SK-N-SH (cell line): ENCODE measurements at regions not wholly inside any gene's neighbourhood (a gene's known extent, or its start where the extent isn't known, plus 50 kb on each side); places are given as distances from the start of the nearest gene placed in this dataset.

Source experiments
- CTCF ChIA-PET: fragments of 300-600, 350-600 bp; formaldehyde crosslinking; extraction: SDS; loops from one replicate; lab custom pipeline; 2021; lab: Yijun Ruan, JAX
- POLR2A ChIA-PET: fragments of 350-600 bp; sonication (Branson Sonifier 250); formaldehyde crosslinking; extraction: SDS; loops from one replicate; lab custom pipeline; 2020; ENCODE audit warnings: antibody characterized with exemption, inconsistent platforms; lab: Yijun Ruan, JAX
- DNase-seq: peaks from one replicate; pipeline ENCODE4 v3.0.0; 2012
- H2AFZ ChIP-seq: fragments of 200-600 bp; sonication (generic); 2 replicates; pipeline ENCODE4 v1.8.1; 2016; ENCODE audit warnings: antibody characterized with exemption, mild to moderate bottlenecking, low read depth
- H3F3A ChIP-seq: fragments of 200-600 bp; sonication (generic); replicated peaks from 2 replicates; pipeline ENCODE3; 2016; ENCODE audit warnings: antibody characterized with exemption, mild to moderate bottlenecking; ENCODE audit not compliant: insufficient read depth
- H3K27ac ChIP-seq, 2 experiments: fragments of 200-500 bp in 1 of 2; fragments of 200-600 bp in 1 of 2; sonication (Bioruptor generic) in 1 of 2; sonication (generic), shearing (Covaris generic) in 1 of 2; 2 replicates each; pipeline versions ENCODE4 v1.5.1 to v1.6.1; 2014 to 2016; ENCODE audit warnings: low read depth in 2 of 2, inconsistent platforms in 1 of 2, low read length in 1 of 2, mild to moderate bottlenecking in 1 of 2, mixed read lengths in 1 of 2
- H3K27me3 ChIP-seq: fragments of 200-600 bp; sonication (generic), shearing (Covaris generic); 2 replicates; pipeline ENCODE4 v1.6.1; 2016; ENCODE audit warnings: mixed run types; ENCODE audit not compliant: insufficient read depth
- H3K36me3 ChIP-seq, 2 experiments: fragments of 200-500 bp in 1 of 2; fragments of 200-600 bp in 1 of 2; sonication (Bioruptor generic) in 1 of 2; sonication (generic) in 1 of 2; replicated peaks in 1 of 2; 2 replicates each; pipeline versions ENCODE3 to v1.5.1; 2014 to 2016; ENCODE audit warnings: low read length in 1 of 2, mild to moderate bottlenecking in 1 of 2; ENCODE audit not compliant: insufficient read depth in 2 of 2, control insufficient read depth in 1 of 2
- H3K4me1 ChIP-seq, 2 experiments: fragments of 200-500 bp in 1 of 2; fragments of 200-600 bp in 1 of 2; sonication (Bioruptor generic) in 1 of 2; sonication (generic), shearing (Covaris generic) in 1 of 2; 2 replicates each; pipeline versions ENCODE4 v1.5.1 to v1.6.1; 2014 to 2016; ENCODE audit warnings: low read depth in 1 of 2, low read length in 1 of 2, mixed run types in 1 of 2; ENCODE audit not compliant: insufficient read depth in 2 of 2, control insufficient read depth in 1 of 2
- H3K4me2 ChIP-seq: fragments of 200-600 bp; sonication (generic), shearing (Covaris generic); 2 replicates; pipeline ENCODE4 v1.6.1; 2017; ENCODE audit warnings: mixed run types
- H3K4me3 ChIP-seq, 2 experiments: fragments of 200-500 bp in 1 of 2; fragments of 200-600 bp in 1 of 2; sonication (Bioruptor generic) in 1 of 2; sonication (generic), shearing (Covaris generic) in 1 of 2; 2 replicates each; pipeline versions ENCODE4 v1.5.1 to v1.8.1; 2014 to 2016; ENCODE audit warnings: low read depth in 2 of 2, inconsistent platforms in 1 of 2, low read length in 1 of 2, mild to moderate bottlenecking in 1 of 2, mixed read lengths in 1 of 2, moderate library complexity in 1 of 2
- H3K79me2 ChIP-seq: fragments of 200-600 bp; sonication (generic); 2 replicates; pipeline ENCODE4 v1.8.1; 2017; ENCODE audit warnings: mild to moderate bottlenecking; ENCODE audit not compliant: insufficient read depth
- H3K9ac ChIP-seq: fragments of 200-600 bp; sonication (generic); 2 replicates; pipeline ENCODE4 v1.6.1; 2017; ENCODE audit warnings: mixed run types
- H3K9me2 ChIP-seq: fragments of 200-600 bp; sonication (generic); 2 replicates; pipeline ENCODE4 v1.6.1; 2017; ENCODE audit warnings: mixed run types
- H3K9me3 ChIP-seq: fragments of 200-600 bp; sonication (generic); 2 replicates; pipeline ENCODE4 v1.6.1; 2017; ENCODE audit warnings: mixed run types, mild to moderate bottlenecking, moderate library complexity
- H4K20me1 ChIP-seq: fragments of 200-600 bp; sonication (generic); 2 replicates; pipeline ENCODE4 v1.6.1; 2017; ENCODE audit warnings: mild to moderate bottlenecking, mixed run types; ENCODE audit not compliant: insufficient read depth
- FOSL2 ChIP-seq: IDR thresholded peaks from 2 replicates; pipeline ENCODE4 v1.4.0; 2012; ENCODE audit warnings: low read depth, mild to moderate bottlenecking, moderate library complexity, borderline replicate concordance
- MEF2A ChIP-seq: IDR thresholded peaks from 2 replicates; pipeline ENCODE4 v1.4.0; 2012; ENCODE audit warnings: low read depth, borderline replicate concordance
- MXI1 ChIP-seq: IDR thresholded peaks from 2 replicates; pipeline ENCODE4 v1.6.1; 2012; ENCODE audit warnings: mild to moderate bottlenecking, low read depth, low read length, improper control_type of control experiment
- RFX5 ChIP-seq: IDR thresholded peaks from 2 replicates; pipeline ENCODE4 v1.6.1; 2012; ENCODE audit warnings: mild to moderate bottlenecking, improper control_type of control experiment, low read length
- TCF12 ChIP-seq: IDR thresholded peaks from 2 replicates; pipeline ENCODE4 v1.4.0; 2012
- YY1 ChIP-seq: IDR thresholded peaks from 2 replicates; pipeline ENCODE4 v1.4.0; 2012; ENCODE audit warnings: low read depth, mild to moderate bottlenecking
- WGBS: methylation state at CpG from one replicate; pipeline ENCODE4 v1.1.6; 2017; ENCODE audit warnings: low lambda C conversion rate; 5-methylcytosine and 5-hydroxymethylcytosine counted together
- TF ChIP-seq, protein P1 (sequence below): fragments of 200-600 bp; sonication (generic); IDR thresholded peaks from 2 replicates; pipeline ENCODE4 v1.6.1; 2017; ENCODE audit warnings: antibody characterized with exemption, mild to moderate bottlenecking, moderate library complexity
- TF ChIP-seq, protein P2 (sequence below): IDR thresholded peaks from 2 replicates; pipeline ENCODE4 v1.4.0; 2012; ENCODE audit warnings: low read depth, borderline replicate concordance

DNA sequence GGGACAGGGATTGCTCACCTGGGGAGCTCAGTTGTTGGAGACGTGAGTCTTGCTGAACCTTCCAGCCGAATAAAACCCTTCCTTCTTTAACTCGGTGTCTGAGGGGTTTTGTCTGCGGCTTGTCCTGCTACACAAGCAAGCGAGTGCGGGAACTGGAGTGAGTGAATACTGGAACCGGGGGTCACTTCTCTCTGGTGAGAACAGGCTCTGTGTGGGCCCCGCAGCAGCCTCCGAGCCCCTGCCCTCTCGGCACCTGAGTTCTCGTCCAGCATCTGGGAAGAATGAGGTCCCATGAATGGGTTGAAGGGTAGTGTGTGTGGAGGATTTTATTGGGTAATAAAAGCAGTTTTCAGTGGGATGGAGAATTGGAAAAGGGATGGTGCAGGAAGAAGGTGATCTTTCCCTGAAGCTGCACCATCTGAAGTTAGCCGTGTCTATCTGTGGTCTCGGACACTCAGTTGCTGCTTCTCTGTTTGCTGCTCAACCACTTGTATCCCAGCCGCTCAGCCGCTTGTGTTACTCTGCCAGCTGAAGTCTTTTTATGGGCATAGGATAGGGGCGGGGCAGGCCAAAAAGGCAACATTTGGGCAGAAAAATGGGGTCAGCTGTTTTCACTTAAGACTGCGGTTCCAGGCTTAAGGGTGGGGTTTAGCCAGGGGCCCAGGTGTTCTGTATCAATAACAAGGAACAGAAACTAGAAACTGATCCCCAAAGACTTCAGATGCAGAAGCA is 450.6 kb upstream of the CAMK1G start:
- WGBS = 90% methylated on average over 17 of the region's 17 CpGs
- Histone ChIP-seq H3K4me2 (no peak overlapping the region), H3K36me3 (no peaks in the 10 kb centered on the region), H3F3A (no peaks in the 10 kb centered on the region), H3K4me3 (no peak overlapping the region), H3K79me2 (no peaks in the 10 kb centered on the region), H4K20me1 (no peaks in the 10 kb centered on the region), H2AFZ (no peak overlapping the region), H3K9me2 (no peaks in the 10 kb centered on the region), H3K9ac (no peak overlapping the region), H3K9me3 (no peaks in the 10 kb centered on the region), H3K4me1 (no peaks in the 10 kb centered on the region), H3K27ac (no peak overlapping the region), H3K27me3 (no peaks in the 10 kb centered on the region)
- POLR2A ChIA-PET = no interaction called here
- TF ChIP-seq MXI1 (no peak), RFX5 (no peak), MEF2A (no peak), TCF12 (no peak), FOSL2 (no peak)
- TF ChIP-seq, protein P1, sequence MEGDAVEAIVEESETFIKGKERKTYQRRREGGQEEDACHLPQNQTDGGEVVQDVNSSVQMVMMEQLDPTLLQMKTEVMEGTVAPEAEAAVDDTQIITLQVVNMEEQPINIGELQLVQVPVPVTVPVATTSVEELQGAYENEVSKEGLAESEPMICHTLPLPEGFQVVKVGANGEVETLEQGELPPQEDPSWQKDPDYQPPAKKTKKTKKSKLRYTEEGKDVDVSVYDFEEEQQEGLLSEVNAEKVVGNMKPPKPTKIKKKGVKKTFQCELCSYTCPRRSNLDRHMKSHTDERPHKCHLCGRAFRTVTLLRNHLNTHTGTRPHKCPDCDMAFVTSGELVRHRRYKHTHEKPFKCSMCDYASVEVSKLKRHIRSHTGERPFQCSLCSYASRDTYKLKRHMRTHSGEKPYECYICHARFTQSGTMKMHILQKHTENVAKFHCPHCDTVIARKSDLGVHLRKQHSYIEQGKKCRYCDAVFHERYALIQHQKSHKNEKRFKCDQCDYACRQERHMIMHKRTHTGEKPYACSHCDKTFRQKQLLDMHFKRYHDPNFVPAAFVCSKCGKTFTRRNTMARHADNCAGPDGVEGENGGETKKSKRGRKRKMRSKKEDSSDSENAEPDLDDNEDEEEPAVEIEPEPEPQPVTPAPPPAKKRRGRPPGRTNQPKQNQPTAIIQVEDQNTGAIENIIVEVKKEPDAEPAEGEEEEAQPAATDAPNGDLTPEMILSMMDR = no peak
- TF ChIP-seq, protein P2, sequence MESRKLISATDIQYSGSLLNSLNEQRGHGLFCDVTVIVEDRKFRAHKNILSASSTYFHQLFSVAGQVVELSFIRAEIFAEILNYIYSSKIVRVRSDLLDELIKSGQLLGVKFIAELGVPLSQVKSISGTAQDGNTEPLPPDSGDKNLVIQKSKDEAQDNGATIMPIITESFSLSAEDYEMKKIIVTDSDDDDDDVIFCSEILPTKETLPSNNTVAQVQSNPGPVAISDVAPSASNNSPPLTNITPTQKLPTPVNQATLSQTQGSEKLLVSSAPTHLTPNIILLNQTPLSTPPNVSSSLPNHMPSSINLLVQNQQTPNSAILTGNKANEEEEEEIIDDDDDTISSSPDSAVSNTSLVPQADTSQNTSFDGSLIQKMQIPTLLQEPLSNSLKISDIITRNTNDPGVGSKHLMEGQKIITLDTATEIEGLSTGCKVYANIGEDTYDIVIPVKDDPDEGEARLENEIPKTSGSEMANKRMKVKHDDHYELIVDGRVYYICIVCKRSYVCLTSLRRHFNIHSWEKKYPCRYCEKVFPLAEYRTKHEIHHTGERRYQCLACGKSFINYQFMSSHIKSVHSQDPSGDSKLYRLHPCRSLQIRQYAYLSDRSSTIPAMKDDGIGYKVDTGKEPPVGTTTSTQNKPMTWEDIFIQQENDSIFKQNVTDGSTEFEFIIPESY = no peak
- no peak for DNase-seq
- CTCF ChIA-PET = interaction anchor here (0.7 to 1.0 kb wide), 2 partner anchors 13 to 469 kb away, joined by 3 read pairs; no protein-coding TSS in a partner anchor

DNA sequence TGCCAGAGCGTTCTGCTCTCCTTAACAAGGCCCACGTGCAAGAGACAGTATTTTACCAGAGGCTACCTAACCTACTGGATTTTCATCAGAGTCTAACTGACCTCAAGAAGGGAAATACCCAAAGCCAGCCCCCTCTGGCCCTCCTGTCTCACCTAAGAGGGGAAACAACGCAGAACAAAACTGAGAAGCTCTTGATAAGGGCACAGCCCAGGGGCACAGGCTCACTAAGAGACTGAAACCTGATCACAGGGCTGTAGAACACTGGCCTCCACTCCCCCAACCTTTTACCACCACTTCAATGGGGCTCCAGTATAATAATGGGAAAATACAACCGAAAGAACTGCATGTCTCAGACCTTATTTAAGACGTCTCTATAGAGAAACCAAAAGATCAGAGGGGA is 449.5 kb upstream of the CAMK1G start:
- CTCF ChIA-PET = no interaction called here
- Histone ChIP-seq H3K27ac (no peak overlapping the region), H3F3A (no peaks in the 10 kb centered on the region), H3K4me1 (no peaks in the 10 kb centered on the region), H3K9me3 (no peaks in the 10 kb centered on the region), H3K9ac (no peak overlapping the region), H3K4me3 (no peak overlapping the region), H3K36me3 (no peaks in the 10 kb centered on the region), H3K9me2 (no peaks in the 10 kb centered on the region), H3K4me2 (no peak overlapping the region), H2AFZ (no peak overlapping the region), H3K79me2 (no peaks in the 10 kb centered on the region), H4K20me1 (no peaks in the 10 kb centered on the region), H3K27me3 (no peaks in the 10 kb centered on the region)
- POLR2A ChIA-PET = no interaction called here
- 55% methylated on average over 5 of the region's 5 CpGs for WGBS
- TF ChIP-seq YY1 = no peak
- no peak for DNase-seq
